ENCODE measurements at regions not wholly inside any gene's neighbourhood (a gene's known extent, or its start where the extent isn't known, plus 50 kb on each side); places are given as distances from the start of the nearest gene placed in this dataset.

- no peak overlapping the region for H3K27ac Mint-ChIP-seq (ENCODE audit: unreplicated experiment)
- H3K4me1 Mint-ChIP-seq (ENCODE audit: low read depth, unreplicated experiment), result peaks cover 21% of the 10 kb centered on the region
- peaks cover 1% of the 10 kb centered on the region for H3K9me3 Mint-ChIP-seq (ENCODE audit: unreplicated experiment)
- no peaks in the 10 kb centered on the region for H3K36me3 Mint-ChIP-seq (ENCODE audit: unreplicated experiment)
- H3K4me3 Mint-ChIP-seq (ENCODE audit: unreplicated experiment), result no peak overlapping the region
- TF ChIP-seq, protein P1, sequence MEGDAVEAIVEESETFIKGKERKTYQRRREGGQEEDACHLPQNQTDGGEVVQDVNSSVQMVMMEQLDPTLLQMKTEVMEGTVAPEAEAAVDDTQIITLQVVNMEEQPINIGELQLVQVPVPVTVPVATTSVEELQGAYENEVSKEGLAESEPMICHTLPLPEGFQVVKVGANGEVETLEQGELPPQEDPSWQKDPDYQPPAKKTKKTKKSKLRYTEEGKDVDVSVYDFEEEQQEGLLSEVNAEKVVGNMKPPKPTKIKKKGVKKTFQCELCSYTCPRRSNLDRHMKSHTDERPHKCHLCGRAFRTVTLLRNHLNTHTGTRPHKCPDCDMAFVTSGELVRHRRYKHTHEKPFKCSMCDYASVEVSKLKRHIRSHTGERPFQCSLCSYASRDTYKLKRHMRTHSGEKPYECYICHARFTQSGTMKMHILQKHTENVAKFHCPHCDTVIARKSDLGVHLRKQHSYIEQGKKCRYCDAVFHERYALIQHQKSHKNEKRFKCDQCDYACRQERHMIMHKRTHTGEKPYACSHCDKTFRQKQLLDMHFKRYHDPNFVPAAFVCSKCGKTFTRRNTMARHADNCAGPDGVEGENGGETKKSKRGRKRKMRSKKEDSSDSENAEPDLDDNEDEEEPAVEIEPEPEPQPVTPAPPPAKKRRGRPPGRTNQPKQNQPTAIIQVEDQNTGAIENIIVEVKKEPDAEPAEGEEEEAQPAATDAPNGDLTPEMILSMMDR (IDR thresholded peaks at IDR 0.05; ENCODE audit: partially characterized antibody, unreplicated experiment), result no peak
- peaks cover 2% of the 10 kb centered on the region for H3K27me3 Mint-ChIP-seq (ENCODE audit: unreplicated experiment)
- no peak for DNase-seq
Measured at GRCh38 chr3:62986061-62986460, 110.8 kb upstream of the CADPS start.

DNA sequence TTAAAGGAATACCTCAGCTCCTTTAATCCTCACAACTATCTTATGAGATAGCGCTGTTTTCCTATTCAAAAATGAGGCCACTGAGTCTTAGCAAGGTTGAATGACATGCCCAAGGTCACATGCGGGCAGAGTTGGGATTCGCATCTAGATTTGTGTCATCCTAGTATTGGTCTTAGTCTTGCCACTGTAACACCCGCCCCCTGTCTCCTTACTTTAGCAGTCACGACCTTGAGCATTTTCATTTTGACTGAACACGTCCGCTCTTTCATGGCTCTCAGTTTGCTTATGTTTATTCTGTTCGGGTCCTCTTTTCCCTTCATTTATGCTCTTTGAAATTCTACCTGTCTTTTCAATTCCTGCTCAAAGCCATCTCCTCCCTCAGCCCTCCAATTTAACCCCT, 112.5 kb upstream of the CADPS start:
- H3K36me3 Mint-ChIP-seq (ENCODE audit: unreplicated experiment), result no peaks in the 10 kb centered on the region
- peaks cover 15% of the 10 kb centered on the region for H3K4me1 Mint-ChIP-seq (ENCODE audit: low read depth, unreplicated experiment)
- peaks cover under 1% of the 10 kb centered on the region for H3K9me3 Mint-ChIP-seq (ENCODE audit: unreplicated experiment)
- no peak overlapping the region for H3K27ac Mint-ChIP-seq (ENCODE audit: unreplicated experiment)
- H3K27me3 Mint-ChIP-seq (ENCODE audit: unreplicated experiment), result peaks cover 2% of the 10 kb centered on the region
- H3K4me3 Mint-ChIP-seq (ENCODE audit: unreplicated experiment), result no peak overlapping the region
- TF ChIP-seq, protein P1 (IDR thresholded peaks at IDR 0.05; ENCODE audit: partially characterized antibody, unreplicated experiment), result no peak
- DNase-seq, result no peak

- no peaks in the 10 kb centered on the region for H3K36me3 Mint-ChIP-seq (ENCODE audit: unreplicated experiment)
- H3K27ac Mint-ChIP-seq (ENCODE audit: unreplicated experiment), result peak overlapping the region; percentile 12
- no peaks in the 10 kb centered on the region for H3K9me3 Mint-ChIP-seq (ENCODE audit: unreplicated experiment)
- H3K4me3 Mint-ChIP-seq (ENCODE audit: unreplicated experiment), result no peak overlapping the region
- no peak for DNase-seq
- H3K4me1 Mint-ChIP-seq (ENCODE audit: low read depth, unreplicated experiment), result peaks cover 8% of the 10 kb centered on the region
- TF ChIP-seq, protein P1 (IDR thresholded peaks at IDR 0.05; ENCODE audit: partially characterized antibody, unreplicated experiment), result no peak
- H3K27me3 Mint-ChIP-seq (ENCODE audit: unreplicated experiment), result peaks cover 4% of the 10 kb centered on the region
Measured at GRCh38 chr3:62990704-62991413, 115.6 kb upstream of the CADPS start.

GRCh38 chr3:62992520-62992919, 117.3 kb upstream of the CADPS start:
- no peaks in the 10 kb centered on the region for H3K36me3 Mint-ChIP-seq (ENCODE audit: unreplicated experiment)
- no peak overlapping the region for H3K27ac Mint-ChIP-seq (ENCODE audit: unreplicated experiment)
- H3K9me3 Mint-ChIP-seq (ENCODE audit: unreplicated experiment), result no peaks in the 10 kb centered on the region
- TF ChIP-seq, protein P1 (IDR thresholded peaks at IDR 0.05; ENCODE audit: partially characterized antibody, unreplicated experiment), result no peak
- H3K4me1 Mint-ChIP-seq (ENCODE audit: low read depth, unreplicated experiment), result peaks cover 8% of the 10 kb centered on the region
- H3K27me3 Mint-ChIP-seq (ENCODE audit: unreplicated experiment), result peaks cover 4% of the 10 kb centered on the region
- no peak overlapping the region for H3K4me3 Mint-ChIP-seq (ENCODE audit: unreplicated experiment)
- no peak for DNase-seq

DNA sequence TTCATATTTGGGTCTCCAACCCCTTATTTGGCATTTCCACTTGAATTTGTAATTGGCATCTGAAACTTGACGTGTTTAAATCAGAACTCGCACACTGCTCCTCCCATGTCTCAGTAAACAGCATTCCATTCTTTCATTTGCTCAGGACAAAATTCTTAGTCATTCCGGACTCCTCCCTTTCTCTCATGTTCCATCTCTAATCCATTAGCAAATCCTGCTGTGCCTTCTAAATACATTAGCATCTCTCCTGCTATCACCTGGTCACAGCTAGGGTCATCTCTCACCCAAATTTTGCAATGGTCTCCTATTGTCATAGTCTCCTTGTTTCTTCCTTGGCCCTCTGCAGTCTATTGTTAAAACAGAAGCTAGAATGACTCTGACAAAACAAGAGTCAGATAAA, 119.9 kb upstream of the CADPS start:
- peaks cover 8% of the 10 kb centered on the region for H3K4me1 Mint-ChIP-seq (ENCODE audit: low read depth, unreplicated experiment)
- H3K4me3 Mint-ChIP-seq (ENCODE audit: unreplicated experiment), result no peak overlapping the region
- DNase-seq, result no peak
- peaks cover 4% of the 10 kb centered on the region for H3K27me3 Mint-ChIP-seq (ENCODE audit: unreplicated experiment)
- H3K27ac Mint-ChIP-seq (ENCODE audit: unreplicated experiment), result no peak overlapping the region
- no peaks in the 10 kb centered on the region for H3K9me3 Mint-ChIP-seq (ENCODE audit: unreplicated experiment)
- H3K36me3 Mint-ChIP-seq (ENCODE audit: unreplicated experiment), result no peaks in the 10 kb centered on the region
- TF ChIP-seq, protein P1 (IDR thresholded peaks at IDR 0.05; ENCODE audit: partially characterized antibody, unreplicated experiment), result no peak

Measured in glutamatergic neuron (in vitro differentiated cells).